ENCODE measurements at regions not wholly inside any gene's neighbourhood (a gene's known extent, or its start where the extent isn't known, plus 50 kb on each side); places are given as distances from the start of the nearest gene placed in this dataset.

DNA sequence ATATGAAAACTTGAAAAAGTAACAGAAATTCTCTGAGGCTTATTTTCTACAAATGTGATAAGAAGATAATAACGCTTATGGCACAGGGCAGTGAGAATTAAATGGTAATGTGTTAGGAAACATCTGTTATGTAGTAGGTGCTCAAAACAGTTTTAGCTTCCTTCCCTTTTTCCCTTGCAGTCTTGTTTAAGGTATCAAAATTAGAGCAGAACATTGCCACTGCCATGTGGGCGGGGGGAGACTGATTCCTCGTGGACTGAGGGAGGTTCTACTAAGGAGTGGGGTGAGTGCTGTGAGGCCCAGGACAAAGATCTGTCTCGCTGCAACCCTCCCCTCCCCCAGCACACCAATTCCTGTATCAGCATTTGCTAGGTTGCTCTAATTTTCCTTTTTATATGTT lies 702.4 kb downstream of the TUSC7 start:
- Histone ChIP-seq H3K4me1 (replicated peaks) (no peaks in the 10 kb centered on the region), H3K36me3 (no peaks in the 10 kb centered on the region), H3K4me3 (no peak overlapping the region), H3K27ac (no peak overlapping the region), H3K27me3 (replicated peaks) (no peaks in the 10 kb centered on the region), H3K9me3 (replicated peaks) (no peaks in the 10 kb centered on the region)
- no peak for DNase-seq (ENCODE audit: low read depth in 1 of 2, low spot score in 2 of 2)

- H3K27me3 ChIP-seq (replicated peaks): no peaks in the 10 kb centered on the region
- no peak for DNase-seq (ENCODE audit: low read depth in 1 of 2, low spot score in 2 of 2)
- H3K9me3 ChIP-seq (replicated peaks): no peaks in the 10 kb centered on the region
These were observed 707.8 kb downstream of the TUSC7 start for GRCh38 chr3:117417411-117417810.

DNA sequence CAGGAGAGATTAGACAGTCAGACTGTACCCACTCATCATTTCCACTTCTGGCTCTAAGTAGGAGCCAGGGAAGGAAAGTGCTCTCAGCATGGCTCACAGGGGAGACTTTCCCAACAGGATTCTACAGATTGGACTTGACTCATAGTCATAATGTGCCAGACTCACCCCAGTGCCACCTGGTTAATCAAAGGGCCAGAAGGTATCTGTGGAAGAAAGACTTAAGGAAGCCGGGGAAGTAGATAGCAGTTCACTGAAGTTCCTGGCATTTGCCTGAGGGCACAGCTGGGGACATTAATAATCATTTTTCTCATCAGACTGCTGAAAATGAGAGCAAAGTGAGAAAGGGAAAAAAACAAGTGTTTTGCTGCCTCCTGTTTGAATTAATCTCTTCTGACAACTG lies 717.5 kb downstream of the TUSC7 start:
- no peak for DNase-seq (ENCODE audit: low read depth in 1 of 2, low spot score in 2 of 2)
- Histone ChIP-seq H3K27me3 (replicated peaks) (no peaks in the 10 kb centered on the region), H3K27ac (no peak overlapping the region)

More at GRCh38 chr3:117417411-117417810, 707.8 kb downstream of the TUSC7 start:
- H3K36me3 ChIP-seq: no peaks in the 10 kb centered on the region
- H3K27ac ChIP-seq: no peak overlapping the region
- H3K4me1 ChIP-seq (replicated peaks): no peaks in the 10 kb centered on the region
- H3K4me3 ChIP-seq: no peak overlapping the region

DNA sequence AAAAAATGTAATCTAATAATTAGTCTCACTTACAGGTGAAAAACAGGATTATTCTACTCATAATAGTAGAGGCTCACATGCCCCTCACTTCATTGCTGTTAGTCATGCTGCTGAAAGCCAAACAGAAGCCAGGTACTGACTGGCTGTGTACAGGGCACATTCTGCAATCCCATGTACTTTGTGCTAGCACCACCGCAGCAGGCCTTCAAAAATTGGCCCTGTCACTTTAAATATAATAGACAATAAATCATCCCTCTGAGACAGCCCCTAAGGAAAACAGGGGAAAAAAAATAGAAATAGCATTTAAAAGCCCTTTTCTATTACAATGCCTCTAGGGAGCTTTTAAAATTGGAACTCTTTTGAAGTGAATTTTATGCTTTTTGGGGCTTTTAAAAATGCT lies 723.8 kb downstream of the TUSC7 start:
- Histone ChIP-seq H3K36me3 (no peaks in the 10 kb centered on the region), H3K27ac (no peak overlapping the region), H3K4me3 (no peak overlapping the region), H3K27me3 (replicated peaks) (no peaks in the 10 kb centered on the region), H3K4me1 (replicated peaks) (no peaks in the 10 kb centered on the region), H3K9me3 (replicated peaks) (no peaks in the 10 kb centered on the region)
- DNase-seq (ENCODE audit: low read depth in 1 of 2, low spot score in 2 of 2): no peak

More for the DNA sequence above, 717.5 kb downstream of the TUSC7 start:
- H3K9me3 ChIP-seq (replicated peaks): no peaks in the 10 kb centered on the region
- H3K4me1 ChIP-seq (replicated peaks): no peaks in the 10 kb centered on the region
- H3K4me3 ChIP-seq: no peak overlapping the region
- no peaks in the 10 kb centered on the region for H3K36me3 ChIP-seq

- Histone ChIP-seq H3K4me3 (no peak overlapping the region), H3K36me3 (no peaks in the 10 kb centered on the region), H3K27me3 (replicated peaks) (no peaks in the 10 kb centered on the region), H3K27ac (no peak overlapping the region), H3K4me1 (replicated peaks) (no peaks in the 10 kb centered on the region), H3K9me3 (replicated peaks) (no peaks in the 10 kb centered on the region)
- DNase-seq (ENCODE audit: low read depth in 1 of 2, low spot score in 2 of 2): no peak
These were observed 725.3 kb downstream of the TUSC7 start for GRCh38 chr3:117434661-117435412.

DNA sequence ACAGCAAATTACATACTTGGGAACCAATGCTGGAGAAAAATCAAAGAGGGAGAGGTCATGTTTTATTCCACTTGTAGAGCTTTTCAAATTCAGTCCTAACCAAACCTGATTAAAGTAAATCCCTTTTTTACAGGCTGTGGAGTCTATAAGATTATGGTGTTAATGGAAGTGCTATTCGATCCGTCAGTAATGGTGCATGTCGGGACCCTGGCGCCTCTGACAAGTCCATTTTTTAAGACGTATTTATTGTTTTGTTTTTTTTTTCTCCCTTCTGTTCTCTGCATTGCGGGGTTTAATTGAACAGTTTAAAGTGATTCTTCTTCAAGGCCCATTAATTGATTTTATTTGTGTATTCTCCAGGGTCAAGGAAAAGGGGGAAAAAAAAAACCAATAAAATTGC lies 725.9 kb downstream of the TUSC7 start:
- Histone ChIP-seq H3K27me3 (replicated peaks) (no peaks in the 10 kb centered on the region), H3K4me3 (no peak overlapping the region), H3K9me3 (replicated peaks) (no peaks in the 10 kb centered on the region), H3K27ac (no peak overlapping the region), H3K4me1 (replicated peaks) (no peaks in the 10 kb centered on the region), H3K36me3 (no peaks in the 10 kb centered on the region)
- no peak for DNase-seq (ENCODE audit: low read depth in 1 of 2, low spot score in 2 of 2)

DNA sequence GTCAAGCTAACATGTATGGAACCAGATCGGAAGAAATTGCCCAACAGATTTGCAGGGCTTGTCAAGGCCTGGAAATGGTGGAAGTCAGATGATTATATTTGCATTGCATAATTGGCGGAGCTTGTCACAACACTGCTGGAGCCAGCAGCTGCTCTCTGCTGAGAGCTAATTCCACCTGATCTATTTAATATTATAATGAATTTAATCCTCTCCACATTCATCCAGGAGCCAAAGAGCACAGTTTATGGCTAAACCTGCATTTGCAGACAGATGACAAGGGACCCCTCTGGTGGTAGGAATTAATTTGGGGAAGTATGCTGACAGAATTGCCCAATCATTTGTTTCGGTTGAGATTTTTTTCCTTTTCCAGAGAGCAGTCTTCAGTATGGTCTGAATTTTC lies 730.2 kb downstream of the TUSC7 start:
- DNase-seq (ENCODE audit: low read depth in 1 of 2, low spot score in 2 of 2): peak in 1 of 2 experiments; percentile 1
- no peak overlapping the region for H3K27ac ChIP-seq
- H3K4me3 ChIP-seq: no peak overlapping the region
- H3K9me3 ChIP-seq (replicated peaks): no peaks in the 10 kb centered on the region
- no peaks in the 10 kb centered on the region for H3K27me3 ChIP-seq (replicated peaks)
- H3K4me1 ChIP-seq (replicated peaks): no peaks in the 10 kb centered on the region
- H3K36me3 ChIP-seq: no peaks in the 10 kb centered on the region

DNA sequence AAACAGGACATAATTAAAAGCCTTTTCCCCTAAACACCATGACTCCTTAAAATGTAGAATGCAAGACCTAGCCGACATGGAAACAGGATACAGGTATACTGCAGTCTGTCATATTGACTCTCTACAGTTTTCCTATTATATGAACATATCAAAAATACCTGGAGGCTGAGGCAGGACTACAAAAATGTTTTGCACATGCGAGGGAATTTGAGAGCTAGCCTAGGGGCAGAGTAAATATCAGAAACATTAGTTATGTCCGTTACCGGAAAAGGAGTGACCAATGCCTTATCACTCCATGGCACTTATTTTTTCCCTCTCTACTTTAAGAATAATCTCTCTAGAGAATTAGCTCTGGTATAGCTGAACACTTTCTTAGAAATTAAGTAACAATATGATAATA lies 732.3 kb downstream of the TUSC7 start:
- Histone ChIP-seq H3K9me3 (replicated peaks) (no peaks in the 10 kb centered on the region), H3K27ac (no peak overlapping the region), H3K36me3 (no peaks in the 10 kb centered on the region), H3K4me1 (replicated peaks) (no peaks in the 10 kb centered on the region), H3K27me3 (replicated peaks) (no peaks in the 10 kb centered on the region), H3K4me3 (no peak overlapping the region)
- no peak for DNase-seq (ENCODE audit: low read depth in 1 of 2, low spot score in 2 of 2)

DNA sequence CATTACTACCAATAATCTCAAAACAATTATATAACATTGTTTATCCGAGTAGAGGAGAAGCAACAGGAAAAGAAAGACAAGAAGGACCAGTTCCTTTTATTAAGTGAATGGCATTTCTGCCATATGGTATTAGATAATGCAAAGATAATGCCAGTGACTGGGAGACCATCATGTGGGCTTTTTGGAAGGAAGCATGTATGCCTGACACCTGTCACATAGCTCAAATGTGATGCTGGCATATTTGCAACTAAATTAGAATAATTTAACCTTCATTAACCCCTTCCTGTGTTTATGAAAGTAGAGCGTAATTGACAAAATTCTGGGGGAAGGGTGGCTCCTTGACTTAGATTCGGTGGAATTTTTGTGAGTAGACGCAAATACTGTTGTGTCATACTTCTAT lies 733.0 kb downstream of the TUSC7 start:
- Histone ChIP-seq H3K4me1 (replicated peaks) (no peaks in the 10 kb centered on the region), H3K27me3 (replicated peaks) (no peaks in the 10 kb centered on the region), H3K27ac (no peak overlapping the region), H3K9me3 (replicated peaks) (no peaks in the 10 kb centered on the region), H3K36me3 (no peaks in the 10 kb centered on the region), H3K4me3 (no peak overlapping the region)
- no peak for DNase-seq (ENCODE audit: low read depth in 1 of 2, low spot score in 2 of 2)

DNA sequence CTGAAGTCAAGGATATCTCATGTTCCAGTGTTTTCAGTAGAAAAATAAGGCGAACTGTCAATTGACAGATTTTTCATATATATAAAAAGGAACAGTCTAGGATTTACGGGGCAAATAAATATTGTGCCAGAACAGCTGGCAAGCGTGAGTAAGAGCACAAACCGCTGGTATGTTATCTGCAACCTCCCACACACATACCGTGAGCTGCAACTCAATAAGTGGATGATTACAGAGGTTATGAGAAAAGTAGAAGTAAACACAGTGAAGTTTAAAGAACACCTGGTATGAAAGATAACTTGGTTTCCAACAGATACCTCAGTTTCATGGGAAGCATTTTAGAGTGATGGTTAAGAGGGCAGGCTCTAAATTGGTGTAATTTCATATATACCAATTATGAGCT lies 733.4 kb downstream of the TUSC7 start:
- Histone ChIP-seq H3K36me3 (no peaks in the 10 kb centered on the region), H3K4me3 (no peak overlapping the region), H3K27ac (no peak overlapping the region), H3K9me3 (replicated peaks) (no peaks in the 10 kb centered on the region), H3K27me3 (replicated peaks) (no peaks in the 10 kb centered on the region), H3K4me1 (replicated peaks) (no peaks in the 10 kb centered on the region)
- no peak for DNase-seq (ENCODE audit: low read depth in 1 of 2, low spot score in 2 of 2)

- Histone ChIP-seq H3K9me3 (replicated peaks) (no peaks in the 10 kb centered on the region), H3K36me3 (no peaks in the 10 kb centered on the region), H3K4me1 (replicated peaks) (no peaks in the 10 kb centered on the region), H3K27ac (no peak overlapping the region), H3K27me3 (replicated peaks) (no peaks in the 10 kb centered on the region), H3K4me3 (no peak overlapping the region)
- no peak for DNase-seq (ENCODE audit: low read depth in 1 of 2, low spot score in 2 of 2)
These were observed 734.6 kb downstream of the TUSC7 start for GRCh38 chr3:117444175-117444574.

DNA sequence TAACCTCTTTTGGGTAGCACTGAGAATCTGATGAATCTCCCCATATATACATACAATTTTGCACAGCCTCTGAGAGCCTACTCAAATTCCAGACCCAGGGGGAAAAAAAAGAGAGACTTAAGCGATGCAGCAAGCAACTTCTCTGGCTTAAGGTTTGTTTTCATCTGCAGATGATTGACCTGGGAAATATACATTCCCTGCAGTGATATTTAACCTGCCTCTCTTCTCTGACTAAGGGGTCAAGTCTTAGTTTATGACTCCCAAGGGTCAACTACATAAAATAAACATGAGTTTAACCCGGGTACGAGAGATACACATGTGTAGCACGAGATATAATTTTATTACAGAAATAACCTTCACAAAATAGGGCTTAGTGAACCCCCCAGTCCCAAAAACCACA lies 737.8 kb downstream of the TUSC7 start:
- Histone ChIP-seq H3K27ac (no peak overlapping the region), H3K4me3 (no peak overlapping the region), H3K4me1 (replicated peaks) (no peaks in the 10 kb centered on the region), H3K9me3 (replicated peaks) (no peaks in the 10 kb centered on the region), H3K36me3 (no peaks in the 10 kb centered on the region), H3K27me3 (replicated peaks) (no peaks in the 10 kb centered on the region)
- DNase-seq (ENCODE audit: low read depth in 1 of 2, low spot score in 2 of 2): no peak

DNA sequence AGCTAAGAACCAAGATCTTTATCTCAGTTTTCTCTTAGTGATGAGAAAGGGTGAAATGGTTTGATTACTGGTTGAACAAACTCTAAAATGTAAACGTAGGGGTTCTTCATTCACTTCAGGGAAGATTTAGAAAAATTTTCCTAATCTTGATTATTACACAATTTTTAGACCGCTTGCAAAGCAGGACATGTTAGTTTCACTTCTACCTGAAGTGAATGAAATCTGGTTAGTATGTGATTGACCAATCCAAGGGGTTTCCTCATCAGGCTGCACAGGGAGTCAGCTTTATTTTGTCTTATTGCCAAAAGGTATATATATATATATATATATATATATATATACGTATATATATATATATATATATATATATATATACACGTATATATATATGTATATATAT lies 740.4 kb downstream of the TUSC7 start:
- Histone ChIP-seq H3K4me3 (no peak overlapping the region), H3K27me3 (replicated peaks) (no peaks in the 10 kb centered on the region), H3K36me3 (no peaks in the 10 kb centered on the region), H3K9me3 (replicated peaks) (no peaks in the 10 kb centered on the region), H3K27ac (no peak overlapping the region), H3K4me1 (replicated peaks) (no peaks in the 10 kb centered on the region)
- no peak for DNase-seq (ENCODE audit: low read depth in 1 of 2, low spot score in 2 of 2)

- H3K4me1 ChIP-seq (replicated peaks): no peaks in the 10 kb centered on the region
- no peaks in the 10 kb centered on the region for H3K36me3 ChIP-seq
- no peaks in the 10 kb centered on the region for H3K27me3 ChIP-seq (replicated peaks)
- H3K9me3 ChIP-seq (replicated peaks): no peaks in the 10 kb centered on the region
- DNase-seq (ENCODE audit: low read depth in 1 of 2, low spot score in 2 of 2): no peak
- H3K4me3 ChIP-seq: no peak overlapping the region
- no peak overlapping the region for H3K27ac ChIP-seq
These were observed 744.7 kb downstream of the TUSC7 start for GRCh38 chr3:117454254-117454653.

GRCh38 chr3:117454908-117455307 lies 745.3 kb downstream of the TUSC7 start:
- H3K4me1 ChIP-seq (replicated peaks): no peaks in the 10 kb centered on the region
- H3K9me3 ChIP-seq (replicated peaks): no peaks in the 10 kb centered on the region
- H3K4me3 ChIP-seq: no peak overlapping the region
- no peaks in the 10 kb centered on the region for H3K36me3 ChIP-seq
- DNase-seq (ENCODE audit: low read depth in 1 of 2, low spot score in 2 of 2): no peak
- H3K27me3 ChIP-seq (replicated peaks): no peaks in the 10 kb centered on the region
- H3K27ac ChIP-seq: no peak overlapping the region
